GM12873 (cell line): ENCODE measurements at regions not wholly inside any gene's neighbourhood (a gene's known extent, or its start where the extent isn't known, plus 50 kb on each side); places are given as distances from the start of the nearest gene placed in this dataset.

ENCODE experiments used
- TF ChIP-seq, protein P1 (sequence below): IDR thresholded peaks from 2 replicates; pipeline ENCODE4 v1.5.1; 2012; ENCODE audit warnings: low read depth, mild to moderate bottlenecking, moderate library complexity, low read length, control low read depth; ENCODE audit not compliant: insufficient read depth; ENCODE audit errors: missing control alignments

DNA sequence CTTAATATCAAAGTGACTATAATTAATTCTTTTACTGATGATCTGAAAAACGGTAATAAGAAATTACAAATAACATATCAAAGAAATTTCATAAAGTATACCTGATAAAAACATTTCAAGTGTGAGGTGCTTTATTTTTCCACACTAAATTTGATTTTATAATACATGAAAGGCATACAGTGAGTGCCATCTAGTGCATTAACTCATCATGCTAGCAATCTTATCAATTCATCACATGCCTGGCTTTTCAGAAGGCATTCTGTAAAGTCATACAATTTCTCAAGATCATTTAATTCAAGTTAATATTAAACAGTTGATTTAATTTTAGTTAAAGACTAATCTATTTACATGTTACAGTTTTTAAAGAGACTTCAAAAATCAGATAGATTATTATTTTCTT, 1020.9 kb downstream of the GATA3 start:
- TF ChIP-seq, protein P1, sequence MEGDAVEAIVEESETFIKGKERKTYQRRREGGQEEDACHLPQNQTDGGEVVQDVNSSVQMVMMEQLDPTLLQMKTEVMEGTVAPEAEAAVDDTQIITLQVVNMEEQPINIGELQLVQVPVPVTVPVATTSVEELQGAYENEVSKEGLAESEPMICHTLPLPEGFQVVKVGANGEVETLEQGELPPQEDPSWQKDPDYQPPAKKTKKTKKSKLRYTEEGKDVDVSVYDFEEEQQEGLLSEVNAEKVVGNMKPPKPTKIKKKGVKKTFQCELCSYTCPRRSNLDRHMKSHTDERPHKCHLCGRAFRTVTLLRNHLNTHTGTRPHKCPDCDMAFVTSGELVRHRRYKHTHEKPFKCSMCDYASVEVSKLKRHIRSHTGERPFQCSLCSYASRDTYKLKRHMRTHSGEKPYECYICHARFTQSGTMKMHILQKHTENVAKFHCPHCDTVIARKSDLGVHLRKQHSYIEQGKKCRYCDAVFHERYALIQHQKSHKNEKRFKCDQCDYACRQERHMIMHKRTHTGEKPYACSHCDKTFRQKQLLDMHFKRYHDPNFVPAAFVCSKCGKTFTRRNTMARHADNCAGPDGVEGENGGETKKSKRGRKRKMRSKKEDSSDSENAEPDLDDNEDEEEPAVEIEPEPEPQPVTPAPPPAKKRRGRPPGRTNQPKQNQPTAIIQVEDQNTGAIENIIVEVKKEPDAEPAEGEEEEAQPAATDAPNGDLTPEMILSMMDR: no peak

DNA sequence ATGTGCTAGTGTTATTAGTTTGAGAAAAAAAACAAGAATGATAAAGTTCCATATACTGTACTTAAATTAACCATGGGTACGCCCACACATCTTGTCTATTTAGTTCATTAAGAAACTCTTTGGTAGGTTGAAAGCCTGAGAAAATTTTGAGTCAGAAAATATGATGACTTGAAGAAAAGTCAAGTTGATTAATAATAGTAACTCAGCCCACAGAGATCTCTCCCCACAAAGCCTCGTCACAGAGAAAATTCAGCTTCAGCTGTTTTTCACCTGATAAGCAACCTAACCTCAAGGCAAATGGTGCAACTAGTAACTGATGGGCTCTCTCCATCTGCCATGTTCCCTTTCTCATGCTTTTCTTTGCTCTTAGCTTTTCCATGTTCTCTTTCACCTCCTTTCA, 1021.6 kb downstream of the GATA3 start:
- TF ChIP-seq, protein P1: no peak

DNA sequence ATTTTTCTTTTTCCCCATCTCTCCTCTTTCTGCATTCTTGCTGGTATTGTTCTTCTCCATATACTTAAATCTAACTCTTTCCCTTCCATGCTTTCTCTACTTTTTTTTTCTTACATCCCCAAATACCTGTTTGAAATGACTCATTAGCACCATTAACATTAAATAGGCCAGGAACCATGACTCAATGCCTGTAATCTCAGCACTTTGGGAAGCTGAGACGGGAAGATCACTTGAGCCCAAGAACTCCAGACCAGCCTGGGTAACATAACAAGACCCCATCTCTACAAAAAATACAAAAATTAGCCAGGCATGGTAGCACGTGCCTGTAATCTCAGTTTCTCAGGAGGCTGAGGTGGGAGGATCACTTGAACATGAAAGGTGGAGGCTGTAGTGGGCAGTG, 1026.8 kb downstream of the GATA3 start:
- TF ChIP-seq, protein P1: no peak

- TF ChIP-seq, protein P1: no peak
These were observed 1027.5 kb downstream of the GATA3 start for GRCh38 chr10:9081961-9082360.

DNA sequence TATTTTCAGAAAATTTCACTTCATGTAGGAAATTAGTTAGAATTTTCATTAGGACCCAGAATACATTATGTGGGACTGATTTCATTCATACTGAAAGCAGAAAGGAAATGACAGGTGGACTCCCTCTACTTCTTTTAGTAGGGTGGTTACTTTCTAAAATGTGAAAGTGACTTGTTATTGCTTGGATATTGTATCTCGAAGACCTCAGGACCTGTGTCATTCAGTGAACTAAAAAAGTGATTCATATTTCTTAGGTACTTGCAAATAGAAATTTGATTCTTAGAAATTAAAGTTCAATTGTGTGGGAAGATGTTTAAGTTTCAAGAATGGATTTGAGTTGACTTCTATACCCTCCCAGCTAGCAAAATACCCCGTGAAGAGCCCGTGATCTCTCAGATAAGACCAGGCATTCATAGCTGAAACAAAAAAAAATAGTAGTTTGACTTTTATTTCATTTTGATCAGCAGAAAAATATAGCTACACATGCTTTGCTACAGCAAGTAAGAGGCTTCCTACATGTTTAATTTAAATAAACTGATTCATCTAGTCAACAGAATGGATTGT, 1037.1 kb downstream of the GATA3 start:
- TF ChIP-seq, protein P1: no peak

DNA sequence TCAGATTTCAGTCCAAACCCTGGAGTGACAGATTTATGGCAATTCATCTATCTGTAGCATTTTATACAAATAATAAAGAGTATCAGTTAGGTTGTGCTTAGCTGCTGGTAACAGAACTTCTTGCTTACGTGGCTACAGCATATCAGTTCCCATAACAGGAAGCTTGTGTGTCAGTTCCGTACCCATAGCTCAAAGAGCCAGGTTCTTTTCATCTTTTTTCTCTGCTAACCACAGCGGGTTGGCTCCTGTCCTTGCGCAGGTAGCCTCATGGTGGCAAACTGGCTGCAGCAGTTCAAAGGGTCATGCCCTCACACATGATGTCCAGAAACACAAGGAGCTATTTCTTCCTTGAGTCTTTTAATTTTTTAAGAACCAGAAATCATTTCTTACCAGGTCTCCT, 1041.8 kb downstream of the GATA3 start:
- TF ChIP-seq, protein P1: no peak

- TF ChIP-seq, protein P1: no peak
These were observed 1042.9 kb downstream of the GATA3 start for GRCh38 chr10:9097206-9097990.
